GM12878 (cell line): ENCODE measurements at regions not wholly inside any gene's neighbourhood (a gene's known extent, or its start where the extent isn't known, plus 50 kb on each side); places are given as distances from the start of the nearest gene placed in this dataset.

Source experiments
- ATAC-seq: fragments of 200-7000 bp; cut with Tn5 transposase; 3 replicates; pipeline ENCODE4 v1.9.1; 2020; ENCODE audit warnings: mild to moderate bottlenecking, moderate library complexity
- BruUV-seq: library from RNA; stranded (reverse); fragments of 400-500 nt; replicated peaks from 2 replicates; lab custom pipeline; 2021; lab: Mats Ljungman, UMichigan
- CTCF ChIA-PET: fragments of 300-600 bp; sonication (Branson Sonifier 250); formaldehyde crosslinking; extraction: SDS; loops from one replicate; lab custom pipeline; 2021; ENCODE audit warnings: inconsistent platforms; lab: Yijun Ruan, JAX
- POLR2A ChIA-PET: fragments of 350-600 bp; formaldehyde crosslinking; extraction: SDS; loops from one replicate; lab custom pipeline; 2021; ENCODE audit warnings: inconsistent platforms; lab: Charles Lee
- RAD21 ChIA-PET: fragments of 300-600 bp; sonication (Branson Sonifier 250); formaldehyde crosslinking; loops from one replicate; lab custom pipeline; 2023; ENCODE audit warnings: antibody characterized with exemption; ENCODE audit not compliant: unreplicated experiment; lab: Charles Lee
- SMC1A ChIA-PET: fragments of 300-600 bp; sonication (Branson Sonifier 250); formaldehyde crosslinking; loops from one replicate; lab custom pipeline; 2023; ENCODE audit not compliant: unreplicated experiment, uncharacterized antibody; lab: Charles Lee
- DNase-seq: peaks from one replicate; pipeline ENCODE4 v3.0.0-alpha.2; 2011; ENCODE audit warnings: low read depth, low spot score
- FAIRE-seq: peaks from 3 replicates; lab custom pipeline; 2011; peaks lifted over from hg19 to GRCh38; lab: Jason Lieb, UNC
- H2AFZ ChIP-seq: 2 replicates; pipeline ENCODE4 v1.6.0; 2011; ENCODE audit warnings: low read depth, low read length, control low read depth; ENCODE audit not compliant: control insufficient read depth
- H3K27ac ChIP-seq: 2 replicates; pipeline ENCODE4 v1.5.1; 2011; ENCODE audit warnings: control low read depth; ENCODE audit not compliant: control insufficient read depth, insufficient read depth
- H3K27me3 ChIP-seq, 2 experiments: replicated peaks in 1 of 2; 2 replicates each; pipeline versions ENCODE4 v1.6.0 to v1.6.1; 2011; ENCODE audit warnings: low read length in 1 of 2; ENCODE audit not compliant: control insufficient read depth in 2 of 2, insufficient read depth in 2 of 2
- H3K36me3 ChIP-seq, 2 experiments: 2 replicates each; pipeline ENCODE4 v1.5.1; 2011; ENCODE audit warnings: low read length in 1 of 2; ENCODE audit not compliant: control insufficient read depth in 2 of 2, insufficient read depth in 2 of 2
- H3K4me1 ChIP-seq: 2 replicates; pipeline ENCODE4 v1.6.1; 2011; ENCODE audit warnings: mild to moderate bottlenecking, low read length, moderate library complexity, mixed read lengths; ENCODE audit not compliant: control insufficient read depth, insufficient read depth
- H3K4me2 ChIP-seq: 2 replicates; pipeline ENCODE4 v1.6.0; 2011; ENCODE audit warnings: control low read depth; ENCODE audit not compliant: control insufficient read depth, insufficient read depth
- H3K4me3 ChIP-seq: fragments of 200-600 bp; sonication (generic); 2 replicates; pipeline ENCODE4 v1.5.1; 2016
- H3K79me2 ChIP-seq: 2 replicates; pipeline ENCODE4 v1.6.0; 2011; ENCODE audit warnings: low read length; ENCODE audit not compliant: control insufficient read depth, insufficient read depth
- H3K9ac ChIP-seq: 2 replicates; pipeline ENCODE4 v1.8.0; 2011; ENCODE audit warnings: low read length, control low read depth, mixed read lengths; ENCODE audit not compliant: control insufficient read depth, insufficient read depth
- H3K9me3 ChIP-seq: replicated peaks from 3 replicates; pipeline ENCODE4 v1.5.1; 2011; ENCODE audit warnings: mild to moderate bottlenecking, low read length; ENCODE audit not compliant: control insufficient read depth, insufficient read depth
- H4K20me1 ChIP-seq: 2 replicates; pipeline ENCODE4 v1.6.0; 2011; ENCODE audit not compliant: control insufficient read depth, insufficient read depth
- BCL3 ChIP-seq: IDR thresholded peaks from 2 replicates; pipeline ENCODE4 v1.6.1; 2011; ENCODE audit warnings: borderline replicate concordance, low read depth, mild to moderate bottlenecking, moderate library complexity, low read length; ENCODE audit not compliant: insufficient read depth, poor library complexity, severe bottlenecking
- CHD4 ChIP-seq: fragments of 200-600 bp; sonication (generic); IDR thresholded peaks from 2 replicates; pipeline ENCODE4 v1.6.1; 2016; ENCODE audit warnings: mild to moderate bottlenecking
- KDM1A ChIP-seq: fragments of 200-600 bp; sonication (generic); IDR thresholded peaks from 2 replicates; pipeline ENCODE4 v1.6.1; 2016; ENCODE audit warnings: borderline replicate concordance
- MYC ChIP-seq: IDR thresholded peaks from 2 replicates; pipeline ENCODE4 v1.6.1; 2011; ENCODE audit warnings: mild to moderate bottlenecking, low read length, moderate library complexity, inconsistent platforms; ENCODE audit not compliant: insufficient read depth, insufficient replicate concordance, insufficient read length, severe bottlenecking
- NR2C1 ChIP-seq: fragments of 450-650 bp; IDR thresholded peaks from 2 replicates; pipeline ENCODE4 v1.6.1; 2017; ENCODE audit warnings: antibody characterized with exemption, mild to moderate bottlenecking, moderate library complexity
- NR2C2 ChIP-seq: IDR thresholded peaks from 2 replicates; pipeline ENCODE4 v1.6.1; 2011; ENCODE audit warnings: borderline replicate concordance, low read depth; ENCODE audit not compliant: control insufficient read depth, insufficient read length
- PAX5 ChIP-seq: IDR thresholded peaks from 2 replicates; pipeline ENCODE4 v1.6.1; 2011; ENCODE audit warnings: low read depth, low read length, borderline replicate concordance
- REST ChIP-seq: IDR thresholded peaks from 2 replicates; pipeline ENCODE4 v1.6.1; 2012; ENCODE audit warnings: mild to moderate bottlenecking, low read depth, low read length
- SMAD1 ChIP-seq: fragments of 450-650 bp; IDR thresholded peaks from 2 replicates; pipeline ENCODE4 v1.6.1; 2018; ENCODE audit warnings: mild to moderate bottlenecking, low read depth; ENCODE audit not compliant: partially characterized antibody
- SUZ12 ChIP-seq: fragments of 200-600 bp; sonication (generic); IDR thresholded peaks from one replicate; pipeline ENCODE4 v1.6.1; 2018; ENCODE audit warnings: antibody characterized with exemption, mild to moderate bottlenecking; ENCODE audit not compliant: unreplicated experiment
- TCF12 ChIP-seq: IDR thresholded peaks from 2 replicates; pipeline ENCODE4 v1.6.1; 2011; ENCODE audit warnings: low read depth, mild to moderate bottlenecking, low read length
- ZBTB40 ChIP-seq: fragments of 450-650 bp; IDR thresholded peaks from 2 replicates; pipeline ENCODE4 v1.6.1; 2016; ENCODE audit warnings: mild to moderate bottlenecking, moderate library complexity, borderline replicate concordance
- ZNF207 ChIP-seq: fragments of 450-650 bp; IDR thresholded peaks from 2 replicates; pipeline ENCODE4 v1.6.1; 2014; ENCODE audit warnings: antibody characterized with exemption, mild to moderate bottlenecking, borderline replicate concordance
- ZNF384 ChIP-seq: IDR thresholded peaks from 2 replicates; pipeline ENCODE4 v1.6.1; 2012; ENCODE audit warnings: low read depth, mild to moderate bottlenecking, low read length, improper control_type of control experiment, borderline replicate concordance
- ZZZ3 ChIP-seq: IDR thresholded peaks from 2 replicates; pipeline ENCODE4 v1.6.1; 2011; ENCODE audit warnings: low read depth; ENCODE audit not compliant: control insufficient read depth, insufficient read length
- WGBS: methylation state at CpG from one replicate; pipeline ENCODE4 v1.1.6; 2016; ENCODE audit warnings: low lambda C conversion rate; ENCODE audit not compliant: insufficient replicate concordance, insufficient coverage; ENCODE audit errors: missing lambda C conversion rate; 5-methylcytosine and 5-hydroxymethylcytosine counted together
- in situ Hi-C: fragments of 300-500 bp; cut with MboI; formaldehyde crosslinking; loops from 9 replicates; pipeline ENCODE4 v1.14.3; 2018; ENCODE audit warnings: mixed read lengths
- intact Hi-C: fragments of 100-400 bp; cut with micrococcal nuclease; formaldehyde crosslinking; loops from one replicate; pipeline ENCODE4 v1.14.2; 2022; ENCODE audit not compliant: unreplicated experiment

- no peak for TF ChIP-seq PAX5
- TF ChIP-seq REST: no peak
Observed at GRCh38 chr7:50856806-50857205, 74.1 kb upstream of the GRB10 start (continued).

GRCh38 chr7:50856231-50856630 is 73.5 kb upstream of the GRB10 start:
- RAD21 ChIA-PET: no interaction called here
- H3K4me3 ChIP-seq: no peak overlapping the region
- no TSS peak for BruUV-seq
- H2AFZ ChIP-seq: no peak overlapping the region
- FAIRE-seq (no peak), ATAC-seq (no peak), DNase-seq (no peak)
- intact Hi-C loops (no loop called here), in situ Hi-C loops (no loop called here)
- H3K27ac ChIP-seq: no peak overlapping the region
- no peaks in the 10 kb centered on the region for H3K9me3 ChIP-seq
- H3K27me3 ChIP-seq: peaks cover 0 to 2% of the 10 kb centered on the region in 2 experiments; a peak in 2 of 4 replicates
- H3K9ac ChIP-seq: no peak overlapping the region
- SMC1A ChIA-PET: no interaction called here
- H4K20me1 ChIP-seq: no peaks in the 10 kb centered on the region
- H3K79me2 ChIP-seq: no peaks in the 10 kb centered on the region
- POLR2A ChIA-PET: no interaction called here
- CTCF ChIA-PET: no interaction called here
- H3K4me2 ChIP-seq: no peak overlapping the region
- H3K36me3 ChIP-seq: no peaks in the 10 kb centered on the region
- WGBS: 38% methylated on average over 4 of the region's 4 CpGs
- no peaks in the 10 kb centered on the region for H3K4me1 ChIP-seq
- TF ChIP-seq ZNF207 (no peak), NR2C1 (no peak), SMAD1 (no peak), KDM1A (no peak), ZBTB40 (no peak), ZZZ3 (no peak), BCL3 (no peak), CHD4 (no peak), NR2C2 (no peak), SUZ12 (no peak), ZNF384 (no peak), MYC (no peak), TCF12 (no peak)
